SU-DHL-6 (cell line): ENCODE measurements at regions not wholly inside any gene's neighbourhood (a gene's known extent, or its start where the extent isn't known, plus 50 kb on each side); places are given as distances from the start of the nearest gene placed in this dataset.

Experiments
- H2AFZ ChIP-seq: fragments of 200-600 bp; sonication (generic); 2 replicates; pipeline ENCODE4 v1.6.1; 2014; ENCODE audit warnings: low read depth, mild to moderate bottlenecking, moderate library complexity, mixed read lengths, antibody characterized with exemption, low read length; ENCODE audit not compliant: severe bottlenecking
- H3F3A ChIP-seq: fragments of 200-600 bp; shearing (Covaris generic); 2 replicates; pipeline ENCODE4 v1.6.0; 2016; ENCODE audit warnings: antibody characterized with exemption, mild to moderate bottlenecking; ENCODE audit not compliant: insufficient read depth
- H3K27ac ChIP-seq: fragments of 200-600 bp; sonication (generic); 2 replicates; pipeline ENCODE4 v1.5.1; 2016; ENCODE audit warnings: low read depth, mild to moderate bottlenecking, low read length, moderate library complexity, mixed read lengths
- H3K27me3 ChIP-seq: fragments of 200-600 bp; sonication (generic), shearing (Covaris generic); 2 replicates; pipeline ENCODE4 v1.6.0; 2014; ENCODE audit warnings: mild to moderate bottlenecking, low read length
- H3K36me3 ChIP-seq: fragments of 200-600 bp; sonication (generic); 2 replicates; pipeline ENCODE4 v1.6.1; 2014; ENCODE audit warnings: mild to moderate bottlenecking, low read length, mixed read lengths
- H3K4me2 ChIP-seq: fragments of 300-600, 200-600 bp; shearing (Covaris generic), sonication (generic); 2 replicates; pipeline ENCODE4 v1.6.0; 2014; ENCODE audit warnings: low read length, low read depth, mild to moderate bottlenecking; ENCODE audit not compliant: poor library complexity, severe bottlenecking
- H3K4me3 ChIP-seq: fragments of 200-600 bp; sonication (generic); 2 replicates; pipeline ENCODE4 v1.5.1; 2014; ENCODE audit warnings: antibody characterized with exemption, low read length, mild to moderate bottlenecking, mixed read lengths; ENCODE audit not compliant: insufficient read depth, poor library complexity, severe bottlenecking
- H3K79me2 ChIP-seq: fragments of 200-600 bp; sonication (generic); 2 replicates; pipeline ENCODE4 v1.6.1; 2014; ENCODE audit warnings: mild to moderate bottlenecking, low read length, moderate library complexity; ENCODE audit not compliant: insufficient read depth
- H3K9ac ChIP-seq: fragments of 200-600 bp; sonication (generic); 2 replicates; pipeline ENCODE4 v1.7.0; 2014; ENCODE audit warnings: mild to moderate bottlenecking, low read length
- H3K9me2 ChIP-seq: fragments of 200-600 bp; sonication (generic); replicated peaks from 2 replicates; pipeline ENCODE4 v1.6.1; 2014; ENCODE audit warnings: low read length; ENCODE audit not compliant: insufficient read depth
- H3K9me3 ChIP-seq: fragments of 200-600 bp; sonication (generic); 2 replicates; pipeline ENCODE4 v1.6.1; 2014; ENCODE audit warnings: low read length, mixed read lengths; ENCODE audit not compliant: insufficient read depth
- H4K20me1 ChIP-seq: fragments of 200-600 bp; sonication (generic); 2 replicates; pipeline ENCODE4 v1.6.1; 2014; ENCODE audit warnings: low read depth, mild to moderate bottlenecking, antibody characterized with exemption, low read length, moderate library complexity, mixed read lengths
- EZH2phosphoT487 ChIP-seq: fragments of 200-600 bp; sonication (generic), shearing (Covaris generic); conservative IDR thresholded peaks from 2 replicates; pipeline ENCODE4 v1.6.1; 2018; ENCODE audit warnings: mild to moderate bottlenecking, antibody characterized with exemption, low read length, moderate library complexity, mixed read lengths
- TF ChIP-seq, protein P1 (sequence below): fragments of 200-600 bp; sonication (generic); IDR thresholded peaks from one replicate; pipeline ENCODE4 v1.5.1; 2017; ENCODE audit warnings: antibody characterized with exemption, mild to moderate bottlenecking, low read length, moderate library complexity; ENCODE audit not compliant: insufficient read depth, poor library complexity, severe bottlenecking

DNA sequence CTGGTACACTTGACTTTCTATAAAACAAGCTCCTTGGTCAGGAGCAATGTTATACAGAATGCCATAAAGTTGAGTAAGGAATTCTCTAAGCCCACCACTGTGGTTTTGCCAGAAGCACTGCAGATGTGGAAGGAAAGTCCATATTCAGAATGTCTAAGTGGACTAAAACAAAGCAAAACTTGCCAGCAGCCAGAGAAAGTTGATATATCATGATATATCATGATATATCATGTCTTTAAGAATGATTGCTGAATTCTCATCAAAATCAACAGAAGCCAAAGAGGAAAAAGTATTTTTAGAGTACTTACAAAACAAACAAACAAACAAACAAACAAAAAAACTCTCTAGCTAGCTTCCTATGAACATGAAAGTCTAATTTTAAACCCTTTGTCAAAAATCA, 424.8 kb upstream of the OR4E1 start:
- H3K9me2 ChIP-seq = no peaks in the 10 kb centered on the region
- no peak overlapping the region for H3K27ac ChIP-seq
- no peaks in the 10 kb centered on the region for H3K27me3 ChIP-seq
- H3K4me2 ChIP-seq = no peak overlapping the region
- TF ChIP-seq, protein P1, sequence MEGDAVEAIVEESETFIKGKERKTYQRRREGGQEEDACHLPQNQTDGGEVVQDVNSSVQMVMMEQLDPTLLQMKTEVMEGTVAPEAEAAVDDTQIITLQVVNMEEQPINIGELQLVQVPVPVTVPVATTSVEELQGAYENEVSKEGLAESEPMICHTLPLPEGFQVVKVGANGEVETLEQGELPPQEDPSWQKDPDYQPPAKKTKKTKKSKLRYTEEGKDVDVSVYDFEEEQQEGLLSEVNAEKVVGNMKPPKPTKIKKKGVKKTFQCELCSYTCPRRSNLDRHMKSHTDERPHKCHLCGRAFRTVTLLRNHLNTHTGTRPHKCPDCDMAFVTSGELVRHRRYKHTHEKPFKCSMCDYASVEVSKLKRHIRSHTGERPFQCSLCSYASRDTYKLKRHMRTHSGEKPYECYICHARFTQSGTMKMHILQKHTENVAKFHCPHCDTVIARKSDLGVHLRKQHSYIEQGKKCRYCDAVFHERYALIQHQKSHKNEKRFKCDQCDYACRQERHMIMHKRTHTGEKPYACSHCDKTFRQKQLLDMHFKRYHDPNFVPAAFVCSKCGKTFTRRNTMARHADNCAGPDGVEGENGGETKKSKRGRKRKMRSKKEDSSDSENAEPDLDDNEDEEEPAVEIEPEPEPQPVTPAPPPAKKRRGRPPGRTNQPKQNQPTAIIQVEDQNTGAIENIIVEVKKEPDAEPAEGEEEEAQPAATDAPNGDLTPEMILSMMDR = no peak
- TF ChIP-seq EZH2phosphoT487 = no peak
- no peaks in the 10 kb centered on the region for H3K36me3 ChIP-seq
- no peaks in the 10 kb centered on the region for H3K9me3 ChIP-seq
- H3K9ac ChIP-seq = no peak overlapping the region
- no peaks in the 10 kb centered on the region for H4K20me1 ChIP-seq
- H3K79me2 ChIP-seq = no peaks in the 10 kb centered on the region
- H2AFZ ChIP-seq = no peak overlapping the region
- H3K4me3 ChIP-seq = no peak overlapping the region
- no peaks in the 10 kb centered on the region for H3F3A ChIP-seq

DNA sequence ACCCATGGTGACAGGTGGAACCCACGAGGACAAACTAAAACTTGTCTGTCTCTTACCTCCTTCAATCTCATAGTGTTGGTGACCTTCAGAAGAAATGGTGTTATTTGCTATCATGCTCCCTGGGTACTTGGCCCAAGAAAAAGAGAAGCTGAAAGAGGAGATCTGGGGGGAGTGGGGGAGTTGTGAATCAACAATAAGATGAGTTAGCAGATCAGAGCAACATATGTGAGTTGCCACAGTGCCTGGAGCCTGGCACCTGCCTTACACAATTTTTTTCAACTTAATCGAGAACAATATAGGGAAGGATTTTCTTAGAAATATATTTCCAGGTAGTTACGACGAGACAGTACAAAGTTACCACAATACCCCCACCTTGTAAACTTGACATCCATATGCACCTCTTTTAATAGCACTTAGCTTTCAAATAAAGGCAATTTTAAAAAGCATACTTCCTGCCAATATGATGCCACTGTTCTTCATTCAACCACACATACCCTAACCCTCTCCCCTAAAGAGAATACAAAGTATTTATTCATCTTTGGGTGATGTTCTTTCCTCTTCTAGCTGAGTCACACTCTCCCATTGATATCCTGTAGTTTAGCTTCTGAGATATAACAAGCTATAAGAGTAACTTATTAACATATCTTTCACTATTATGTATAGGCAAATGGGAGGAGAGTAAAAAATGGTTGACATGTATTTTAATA, 424.1 kb upstream of the OR4E1 start:
- no peak overlapping the region for H3K9ac ChIP-seq
- H3K79me2 ChIP-seq = no peaks in the 10 kb centered on the region
- no peak overlapping the region for H3K27ac ChIP-seq
- no peak overlapping the region for H3K4me3 ChIP-seq
- H3K9me3 ChIP-seq = no peaks in the 10 kb centered on the region
- H3K4me2 ChIP-seq = no peak overlapping the region
- TF ChIP-seq, protein P1 = no peak
- TF ChIP-seq EZH2phosphoT487 = no peak
- H3K27me3 ChIP-seq = no peaks in the 10 kb centered on the region
- H3K36me3 ChIP-seq = no peaks in the 10 kb centered on the region
- no peaks in the 10 kb centered on the region for H4K20me1 ChIP-seq
- no peak overlapping the region for H2AFZ ChIP-seq
- H3F3A ChIP-seq = no peaks in the 10 kb centered on the region
- H3K9me2 ChIP-seq = no peaks in the 10 kb centered on the region

DNA sequence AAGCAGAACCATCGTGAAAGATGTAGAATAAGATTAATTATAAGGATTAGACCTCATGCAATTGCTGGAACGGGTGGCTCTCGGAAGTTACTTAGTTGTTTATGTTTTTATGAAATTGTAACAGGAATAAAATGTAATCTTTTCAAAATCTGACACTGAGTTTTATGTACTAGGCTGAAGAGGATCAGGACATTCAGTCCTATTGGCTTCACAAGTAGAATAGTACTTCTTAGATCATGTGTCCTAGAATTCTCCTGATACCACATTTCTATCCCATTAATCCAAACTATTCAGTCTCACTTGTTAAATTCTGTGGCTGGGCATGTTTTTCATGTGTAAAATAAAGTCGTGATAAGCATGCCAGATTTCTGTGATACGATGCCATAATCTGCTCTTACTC, 423.5 kb upstream of the OR4E1 start:
- no peak overlapping the region for H2AFZ ChIP-seq
- H3K79me2 ChIP-seq = no peaks in the 10 kb centered on the region
- H3K9me2 ChIP-seq = no peaks in the 10 kb centered on the region
- H3K27me3 ChIP-seq = no peaks in the 10 kb centered on the region
- no peaks in the 10 kb centered on the region for H4K20me1 ChIP-seq
- no peak overlapping the region for H3K4me3 ChIP-seq
- TF ChIP-seq EZH2phosphoT487 = no peak
- TF ChIP-seq, protein P1 = no peak
- no peak overlapping the region for H3K27ac ChIP-seq
- no peak overlapping the region for H3K9ac ChIP-seq
- no peaks in the 10 kb centered on the region for H3F3A ChIP-seq
- H3K9me3 ChIP-seq = no peaks in the 10 kb centered on the region
- H3K36me3 ChIP-seq = no peaks in the 10 kb centered on the region
- H3K4me2 ChIP-seq = no peak overlapping the region
